ENCODE measurements at regions not wholly inside any gene's neighbourhood (a gene's known extent, or its start where the extent isn't known, plus 50 kb on each side); places are given as distances from the start of the nearest gene placed in this dataset.

DNA sequence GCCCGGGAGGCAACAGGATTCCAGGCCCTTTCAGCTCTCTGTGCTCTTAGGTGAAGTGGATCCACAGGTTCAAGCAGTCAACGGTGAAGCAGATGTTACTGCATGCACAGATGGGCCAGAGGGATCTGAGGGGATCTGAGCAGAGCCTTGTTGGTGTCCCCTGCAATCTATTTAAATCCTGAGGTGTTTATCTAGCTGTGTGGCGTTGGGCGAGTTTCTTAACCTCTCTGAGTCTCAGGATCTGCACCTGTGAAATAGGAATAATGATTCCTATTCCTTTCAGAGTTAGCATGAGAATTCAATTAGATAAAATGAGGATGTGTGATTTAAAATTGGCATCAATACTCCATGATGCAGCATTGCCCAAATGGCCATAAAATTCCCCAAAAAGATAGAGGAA, 237.3 kb upstream of the CDH5 start:
- no peak for TF ChIP-seq SPI1 (IDR thresholded peaks at IDR 0.05; ENCODE audit: borderline replicate concordance, low read depth)
- no peak for TF ChIP-seq POLR2AphosphoS5 (IDR thresholded peaks at IDR 0.05; ENCODE audit: low read depth)
- TF ChIP-seq, protein P1, sequence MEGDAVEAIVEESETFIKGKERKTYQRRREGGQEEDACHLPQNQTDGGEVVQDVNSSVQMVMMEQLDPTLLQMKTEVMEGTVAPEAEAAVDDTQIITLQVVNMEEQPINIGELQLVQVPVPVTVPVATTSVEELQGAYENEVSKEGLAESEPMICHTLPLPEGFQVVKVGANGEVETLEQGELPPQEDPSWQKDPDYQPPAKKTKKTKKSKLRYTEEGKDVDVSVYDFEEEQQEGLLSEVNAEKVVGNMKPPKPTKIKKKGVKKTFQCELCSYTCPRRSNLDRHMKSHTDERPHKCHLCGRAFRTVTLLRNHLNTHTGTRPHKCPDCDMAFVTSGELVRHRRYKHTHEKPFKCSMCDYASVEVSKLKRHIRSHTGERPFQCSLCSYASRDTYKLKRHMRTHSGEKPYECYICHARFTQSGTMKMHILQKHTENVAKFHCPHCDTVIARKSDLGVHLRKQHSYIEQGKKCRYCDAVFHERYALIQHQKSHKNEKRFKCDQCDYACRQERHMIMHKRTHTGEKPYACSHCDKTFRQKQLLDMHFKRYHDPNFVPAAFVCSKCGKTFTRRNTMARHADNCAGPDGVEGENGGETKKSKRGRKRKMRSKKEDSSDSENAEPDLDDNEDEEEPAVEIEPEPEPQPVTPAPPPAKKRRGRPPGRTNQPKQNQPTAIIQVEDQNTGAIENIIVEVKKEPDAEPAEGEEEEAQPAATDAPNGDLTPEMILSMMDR (IDR thresholded peaks at IDR 0.05; ENCODE audit: insufficient read depth, low read length): no peak
- TF ChIP-seq GABPA (IDR thresholded peaks at IDR 0.05; ENCODE audit: low read depth): no peak
- TF ChIP-seq, protein P2, sequence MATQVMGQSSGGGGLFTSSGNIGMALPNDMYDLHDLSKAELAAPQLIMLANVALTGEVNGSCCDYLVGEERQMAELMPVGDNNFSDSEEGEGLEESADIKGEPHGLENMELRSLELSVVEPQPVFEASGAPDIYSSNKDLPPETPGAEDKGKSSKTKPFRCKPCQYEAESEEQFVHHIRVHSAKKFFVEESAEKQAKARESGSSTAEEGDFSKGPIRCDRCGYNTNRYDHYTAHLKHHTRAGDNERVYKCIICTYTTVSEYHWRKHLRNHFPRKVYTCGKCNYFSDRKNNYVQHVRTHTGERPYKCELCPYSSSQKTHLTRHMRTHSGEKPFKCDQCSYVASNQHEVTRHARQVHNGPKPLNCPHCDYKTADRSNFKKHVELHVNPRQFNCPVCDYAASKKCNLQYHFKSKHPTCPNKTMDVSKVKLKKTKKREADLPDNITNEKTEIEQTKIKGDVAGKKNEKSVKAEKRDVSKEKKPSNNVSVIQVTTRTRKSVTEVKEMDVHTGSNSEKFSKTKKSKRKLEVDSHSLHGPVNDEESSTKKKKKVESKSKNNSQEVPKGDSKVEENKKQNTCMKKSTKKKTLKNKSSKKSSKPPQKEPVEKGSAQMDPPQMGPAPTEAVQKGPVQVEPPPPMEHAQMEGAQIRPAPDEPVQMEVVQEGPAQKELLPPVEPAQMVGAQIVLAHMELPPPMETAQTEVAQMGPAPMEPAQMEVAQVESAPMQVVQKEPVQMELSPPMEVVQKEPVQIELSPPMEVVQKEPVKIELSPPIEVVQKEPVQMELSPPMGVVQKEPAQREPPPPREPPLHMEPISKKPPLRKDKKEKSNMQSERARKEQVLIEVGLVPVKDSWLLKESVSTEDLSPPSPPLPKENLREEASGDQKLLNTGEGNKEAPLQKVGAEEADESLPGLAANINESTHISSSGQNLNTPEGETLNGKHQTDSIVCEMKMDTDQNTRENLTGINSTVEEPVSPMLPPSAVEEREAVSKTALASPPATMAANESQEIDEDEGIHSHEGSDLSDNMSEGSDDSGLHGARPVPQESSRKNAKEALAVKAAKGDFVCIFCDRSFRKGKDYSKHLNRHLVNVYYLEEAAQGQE (IDR thresholded peaks at IDR 0.05; ENCODE audit: insufficient replicate concordance, low read depth): no peak
- Histone ChIP-seq H3K4me3 (replicated peaks; ENCODE audit: insufficient read depth, low read length) (no peak overlapping the region), H3K27me3 (ENCODE audit: insufficient read depth, poor library complexity, severe bottlenecking) (peaks cover 33% of the 10 kb centered on the region), H3K27ac (replicated peaks) (no peak overlapping the region)
- DNase-seq (ENCODE audit: low read depth in 1 of 2, low spot score in 1 of 2): no peak

DNA sequence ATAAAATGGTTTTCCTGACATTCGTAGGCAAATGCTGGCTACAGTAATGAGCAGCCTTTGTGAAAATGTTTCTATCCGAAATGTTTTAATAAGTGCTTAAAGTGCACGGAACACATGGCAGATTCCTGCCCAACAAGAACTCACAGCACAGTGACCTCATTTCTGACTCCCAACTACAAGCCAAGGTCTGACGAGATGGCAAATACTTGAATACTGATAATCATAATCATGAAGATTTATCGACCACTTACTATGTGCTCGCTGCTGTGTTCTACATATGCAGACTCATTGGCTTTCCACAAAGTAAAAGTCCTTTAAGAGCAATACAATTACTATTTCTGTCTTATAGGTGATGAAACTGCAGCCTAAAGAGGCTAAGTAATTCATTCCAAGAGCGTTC, 238.1 kb upstream of the CDH5 start:
- peaks cover 33% of the 10 kb centered on the region for H3K27me3 ChIP-seq (ENCODE audit: insufficient read depth, poor library complexity, severe bottlenecking)
- H3K27ac ChIP-seq (replicated peaks): no peak overlapping the region
- TF ChIP-seq, protein P1 (IDR thresholded peaks at IDR 0.05; ENCODE audit: insufficient read depth, low read length): no peak
- TF ChIP-seq POLR2AphosphoS5 (IDR thresholded peaks at IDR 0.05; ENCODE audit: low read depth) (no peak), GABPA (IDR thresholded peaks at IDR 0.05; ENCODE audit: low read depth) (no peak), SPI1 (IDR thresholded peaks at IDR 0.05; ENCODE audit: borderline replicate concordance, low read depth) (no peak)
- TF ChIP-seq, protein P2 (IDR thresholded peaks at IDR 0.05; ENCODE audit: insufficient replicate concordance, low read depth): no peak
- H3K4me3 ChIP-seq (replicated peaks; ENCODE audit: insufficient read depth, low read length): no peak overlapping the region
- DNase-seq (ENCODE audit: low read depth in 1 of 2, low spot score in 1 of 2): no peak

DNA sequence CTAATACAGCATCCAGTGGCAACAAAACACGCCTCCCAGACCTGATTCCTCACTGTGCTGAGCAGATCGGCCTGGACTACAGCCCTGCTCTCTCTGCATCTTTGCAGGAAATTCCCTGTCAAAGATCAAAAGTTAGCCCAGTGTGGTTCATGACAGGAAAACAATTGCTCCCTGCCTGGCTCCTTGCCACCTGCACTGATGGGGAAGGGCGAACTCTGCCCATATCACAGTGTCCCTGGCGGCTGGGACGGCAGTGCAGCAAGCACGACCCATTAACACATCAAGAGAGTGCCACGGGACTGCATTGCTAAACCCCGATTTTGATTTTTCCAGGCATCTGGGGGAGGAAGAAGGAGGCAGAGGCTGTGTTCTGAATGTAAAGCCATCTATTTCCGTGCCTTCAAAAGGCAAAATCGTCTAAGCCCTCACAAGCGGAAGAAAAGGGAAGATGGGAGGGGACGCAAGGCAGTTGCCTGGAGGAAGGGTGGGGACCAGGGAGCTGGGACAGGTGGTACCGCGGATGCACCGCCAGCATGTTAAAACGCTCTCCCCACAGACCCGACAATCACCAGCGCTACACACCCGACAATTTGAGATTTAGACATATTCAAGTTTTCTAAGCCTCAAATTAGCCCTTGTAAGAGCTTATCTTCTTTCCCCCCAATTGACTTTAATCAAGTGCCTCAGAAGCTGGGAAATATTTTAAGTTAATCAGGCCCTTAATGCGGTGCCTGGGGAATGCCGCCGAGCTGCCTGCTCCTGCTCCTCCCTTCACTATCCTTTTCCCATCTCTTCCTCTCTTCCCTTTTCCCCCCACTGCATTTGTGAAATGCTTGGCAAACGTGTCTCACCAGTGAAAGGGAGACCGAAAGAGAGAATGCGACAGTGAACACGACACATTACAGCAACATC, 238.8 kb upstream of the CDH5 start:
- H3K4me3 ChIP-seq (replicated peaks; ENCODE audit: insufficient read depth, low read length): no peak overlapping the region

More for the DNA sequence above, 238.8 kb upstream of the CDH5 start:
- TF ChIP-seq, protein P2 (IDR thresholded peaks at IDR 0.05; ENCODE audit: insufficient replicate concordance, low read depth): no peak
- TF ChIP-seq POLR2AphosphoS5 (IDR thresholded peaks at IDR 0.05; ENCODE audit: low read depth) (no peak), GABPA (IDR thresholded peaks at IDR 0.05; ENCODE audit: low read depth) (no peak), SPI1 (IDR thresholded peaks at IDR 0.05; ENCODE audit: borderline replicate concordance, low read depth) (no peak)
- TF ChIP-seq, protein P1 (IDR thresholded peaks at IDR 0.05; ENCODE audit: insufficient read depth, low read length): no peak
- Histone ChIP-seq H3K27me3 (ENCODE audit: insufficient read depth, poor library complexity, severe bottlenecking) (peaks cover 33% of the 10 kb centered on the region), H3K27ac (replicated peaks) (no peak overlapping the region)
- DNase-seq (ENCODE audit: low read depth in 1 of 2, low spot score in 1 of 2): no peak
